ENCODE measurements at regions not wholly inside any gene's neighbourhood (a gene's known extent, or its start where the extent isn't known, plus 50 kb on each side); places are given as distances from the start of the nearest gene placed in this dataset.
"Not testable (repeated sequence)": the region's sequence is repeated elsewhere in the genome, so short reads cannot be mapped to it uniquely, and the experiment has no call there.

GRCh38 chr20:30814312-30814639, 443.2 kb upstream of the DEFB115 start:
- not testable (repeated sequence) for TF ChIP-seq CTCF (IDR thresholded peaks at IDR 0.05; ENCODE audit: low read depth, low read length, missing input control); TAF1 (conservative IDR thresholded peaks at IDR 0.05); RAD21 (IDR thresholded peaks at IDR 0.05); MAX (IDR thresholded peaks at IDR 0.05); ATF3 (IDR thresholded peaks at IDR 0.05); REST (IDR thresholded peaks at IDR 0.05); JUND (IDR thresholded peaks at IDR 0.05); YY1 (IDR thresholded peaks at IDR 0.05); HNF4G (IDR thresholded peaks at IDR 0.05); EGR1 (IDR thresholded peaks at IDR 0.05; ENCODE audit: low read depth in 2 of 2)

All from liver (tissue), 3 donors.